Activated CD8-positive, alpha-beta T cell treated with anti-CD3 and anti-CD28 coated beads for 36 hours (primary cell): ENCODE measurements at regions not wholly inside any gene's neighbourhood (a gene's known extent, or its start where the extent isn't known, plus 50 kb on each side); places are given as distances from the start of the nearest gene placed in this dataset.

ENCODE experiments used
- ATAC-seq: fragments of 200-7000 bp; cut with Tn5 transposase; one replicate; pipeline ENCODE4 v1.10.0; 2021; ENCODE audit warnings: mild to moderate bottlenecking, moderate library complexity
- CTCF ChIA-PET: fragments of 350-600 bp; sonication (Branson Sonifier 250); formaldehyde crosslinking; loops from one replicate; lab custom pipeline; 2021; ENCODE audit warnings: antibody characterized with exemption; lab: Charles Lee
- POLR2A ChIA-PET: fragments of 350-600 bp; sonication (Branson Sonifier 250); formaldehyde crosslinking; loops from one replicate; lab custom pipeline; 2021; ENCODE audit warnings: antibody characterized with exemption; lab: Charles Lee
- DNase-seq: peaks from one replicate; pipeline ENCODE4 v3.0.0-alpha.2; 2020
- H3K27ac Mint-ChIP-seq: one replicate; pipeline ENCODE4 v1.8.0; 2021; ENCODE audit warnings: mild to moderate bottlenecking, mixed read lengths
- H3K27me3 Mint-ChIP-seq: one replicate; pipeline ENCODE4 v1.8.0; 2021; ENCODE audit warnings: mixed read lengths
- H3K36me3 Mint-ChIP-seq: one replicate; pipeline ENCODE4 v1.8.0; 2021; ENCODE audit warnings: low read depth, mixed read lengths
- H3K4me1 Mint-ChIP-seq: one replicate; pipeline ENCODE4 v1.8.0; 2021; ENCODE audit warnings: low read depth, mixed read lengths
- H3K4me3 Mint-ChIP-seq: one replicate; pipeline ENCODE4 v1.8.0; 2021; ENCODE audit warnings: mild to moderate bottlenecking, moderate library complexity, mixed read lengths
- H3K9me3 Mint-ChIP-seq: one replicate; pipeline ENCODE4 v1.8.0; 2021; ENCODE audit warnings: mixed read lengths
- intact Hi-C: fragments of 100-400 bp; cut with micrococcal nuclease; formaldehyde crosslinking; loops from one replicate; pipeline ENCODE4 v1.10.0; 2022
- TF ChIP-seq, protein P1 (sequence below): fragments of 200-600 bp; IDR thresholded peaks from one replicate; pipeline ENCODE4 v1.8.0; 2022; ENCODE audit warnings: antibody characterized with exemption, mild to moderate bottlenecking

- H3K4me3 Mint-ChIP-seq: no peak overlapping the region
- CTCF ChIA-PET: no interaction called here
- no peak for ATAC-seq
Measured at GRCh38 chr2:173456960-173457359, 102.3 kb downstream of the CDCA7 start.

DNA sequence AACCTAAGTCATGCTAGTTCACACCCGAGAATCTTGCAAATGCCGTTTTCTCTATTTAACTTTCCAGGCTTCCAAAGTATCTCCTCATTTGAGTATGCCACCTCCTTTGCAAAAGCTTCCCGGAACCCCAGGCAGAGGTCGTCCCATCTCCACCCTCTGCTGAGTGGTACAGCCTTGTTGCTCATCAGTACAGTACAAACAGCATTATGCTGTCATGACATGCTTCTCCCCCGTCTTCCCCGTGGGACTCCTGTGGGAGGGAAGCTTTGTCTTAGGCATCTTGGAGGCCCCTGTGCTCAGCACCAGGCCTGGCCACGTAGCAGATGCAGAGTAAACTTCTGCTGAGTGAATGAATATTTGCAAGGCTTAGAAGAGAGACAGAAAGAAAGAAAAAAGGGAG is 102.7 kb downstream of the CDCA7 start:
- Mint-ChIP-seq H3K27me3 (peaks cover 9% of the 10 kb centered on the region), H3K36me3 (no peaks in the 10 kb centered on the region), H3K27ac (no peak overlapping the region), H3K9me3 (no peaks in the 10 kb centered on the region), H3K4me1 (no peaks in the 10 kb centered on the region), H3K4me3 (no peak overlapping the region)
- TF ChIP-seq, protein P1, sequence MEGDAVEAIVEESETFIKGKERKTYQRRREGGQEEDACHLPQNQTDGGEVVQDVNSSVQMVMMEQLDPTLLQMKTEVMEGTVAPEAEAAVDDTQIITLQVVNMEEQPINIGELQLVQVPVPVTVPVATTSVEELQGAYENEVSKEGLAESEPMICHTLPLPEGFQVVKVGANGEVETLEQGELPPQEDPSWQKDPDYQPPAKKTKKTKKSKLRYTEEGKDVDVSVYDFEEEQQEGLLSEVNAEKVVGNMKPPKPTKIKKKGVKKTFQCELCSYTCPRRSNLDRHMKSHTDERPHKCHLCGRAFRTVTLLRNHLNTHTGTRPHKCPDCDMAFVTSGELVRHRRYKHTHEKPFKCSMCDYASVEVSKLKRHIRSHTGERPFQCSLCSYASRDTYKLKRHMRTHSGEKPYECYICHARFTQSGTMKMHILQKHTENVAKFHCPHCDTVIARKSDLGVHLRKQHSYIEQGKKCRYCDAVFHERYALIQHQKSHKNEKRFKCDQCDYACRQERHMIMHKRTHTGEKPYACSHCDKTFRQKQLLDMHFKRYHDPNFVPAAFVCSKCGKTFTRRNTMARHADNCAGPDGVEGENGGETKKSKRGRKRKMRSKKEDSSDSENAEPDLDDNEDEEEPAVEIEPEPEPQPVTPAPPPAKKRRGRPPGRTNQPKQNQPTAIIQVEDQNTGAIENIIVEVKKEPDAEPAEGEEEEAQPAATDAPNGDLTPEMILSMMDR: no peak
- ChIA-PET POLR2A (no interaction called here), CTCF (no interaction called here)
- intact Hi-C loops: no loop called here
- no peak for ATAC-seq
- no peak for DNase-seq

More at GRCh38 chr2:173456960-173457359, 102.3 kb downstream of the CDCA7 start:
- POLR2A ChIA-PET: no interaction called here
- no peaks in the 10 kb centered on the region for H3K36me3 Mint-ChIP-seq
- peaks cover 9% of the 10 kb centered on the region for H3K27me3 Mint-ChIP-seq
- no peak overlapping the region for H3K27ac Mint-ChIP-seq
- no peaks in the 10 kb centered on the region for H3K9me3 Mint-ChIP-seq
- no peaks in the 10 kb centered on the region for H3K4me1 Mint-ChIP-seq
- DNase-seq: no peak
- intact Hi-C loops: no loop called here
- TF ChIP-seq, protein P1: no peak

- POLR2A ChIA-PET: no interaction called here
- no peak overlapping the region for H3K27ac Mint-ChIP-seq
- H3K4me3 Mint-ChIP-seq: no peak overlapping the region
- no peaks in the 10 kb centered on the region for H3K36me3 Mint-ChIP-seq
- H3K27me3 Mint-ChIP-seq: peaks cover 14% of the 10 kb centered on the region
- DNase-seq (no peak), ATAC-seq (no peak)
- intact Hi-C loops: no loop called here
- peaks cover 3% of the 10 kb centered on the region for H3K4me1 Mint-ChIP-seq
- no peaks in the 10 kb centered on the region for H3K9me3 Mint-ChIP-seq
- CTCF ChIA-PET: interaction anchor here (0.7 kb wide), 1 partner anchor 637 kb away, joined by 3 read pairs; no protein-coding TSS in a partner anchor
- TF ChIP-seq, protein P1: no peak
Measured at GRCh38 chr2:173458991-173459780, 104.5 kb downstream of the CDCA7 start.

- DNase-seq: no peak
- H3K27me3 Mint-ChIP-seq: peaks cover 12% of the 10 kb centered on the region
- peaks cover 3% of the 10 kb centered on the region for H3K4me1 Mint-ChIP-seq
- ATAC-seq: no peak
- POLR2A ChIA-PET: interaction anchor here (0.6 kb wide), 1 partner anchor 675 kb away, joined by 3 read pairs; no protein-coding TSS in a partner anchor
- TF ChIP-seq, protein P1: no peak
- H3K27ac Mint-ChIP-seq: no peak overlapping the region
- H3K36me3 Mint-ChIP-seq: no peaks in the 10 kb centered on the region
- intact Hi-C loops: no loop called here
- CTCF ChIA-PET: no interaction called here
- H3K4me3 Mint-ChIP-seq: no peak overlapping the region
- no peaks in the 10 kb centered on the region for H3K9me3 Mint-ChIP-seq
Measured at GRCh38 chr2:173462892-173463840, 108.5 kb downstream of the CDCA7 start.
